ENCODE measurements at regions not wholly inside any gene's neighbourhood (a gene's known extent, or its start where the extent isn't known, plus 50 kb on each side); places are given as distances from the start of the nearest gene placed in this dataset.

DNA sequence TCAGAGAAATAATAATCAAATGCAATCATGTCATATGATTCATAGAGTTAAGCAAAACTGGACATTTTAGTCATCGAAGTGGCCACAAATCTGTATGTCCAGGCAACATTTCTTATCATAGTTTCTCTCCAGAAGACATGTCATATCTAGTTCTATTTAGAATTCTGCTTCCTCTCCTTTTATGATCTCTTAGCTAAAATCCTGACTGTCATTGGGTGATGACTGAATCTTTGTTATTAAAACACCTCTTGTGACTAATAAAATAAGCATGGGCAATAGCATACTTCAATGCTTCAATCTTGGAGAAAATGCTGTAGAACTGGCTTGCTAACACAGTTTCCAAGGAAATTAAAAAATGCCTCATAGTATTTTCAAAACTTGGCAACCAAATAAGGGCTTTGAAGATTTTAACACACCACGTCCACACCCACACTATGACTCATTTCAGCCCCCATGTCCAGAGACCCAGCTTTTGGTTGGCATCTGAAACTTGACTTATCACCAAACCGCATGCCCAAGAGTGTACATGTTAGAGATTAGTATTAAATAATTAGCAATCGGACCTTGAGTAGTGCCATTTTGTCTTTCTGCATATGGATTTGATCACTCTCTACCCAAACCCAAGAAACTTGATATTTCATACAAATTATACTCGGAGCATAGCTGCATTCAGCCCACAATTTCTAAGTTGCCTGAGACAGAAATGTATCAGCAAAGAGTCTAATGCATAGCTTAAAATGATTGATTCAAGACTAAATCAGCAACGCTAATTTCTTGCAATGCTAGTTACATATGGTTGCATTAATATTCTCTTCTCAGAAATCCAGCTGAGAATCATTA, 106.5 kb upstream of the ETAA1 start:
- no peaks in the 10 kb centered on the region for H3K9me3 ChIP-seq (ENCODE audit: control insufficient read depth, insufficient read depth, low read length)
- no peaks in the 10 kb centered on the region for H3K4me1 ChIP-seq (ENCODE audit: control insufficient read depth, insufficient read depth, low read length)
- H3K27me3 ChIP-seq (ENCODE audit: control insufficient read depth, insufficient read depth, low read length), result no peaks in the 10 kb centered on the region
- H3K36me3 ChIP-seq (ENCODE audit: control insufficient read depth, insufficient read depth, low read length), result no peaks in the 10 kb centered on the region
- no peak overlapping the region for H3K4me3 ChIP-seq (ENCODE audit: low read length)
- no peak overlapping the region for H3K27ac ChIP-seq (ENCODE audit: low read length)
- whole genome bisulfite sequencing (ENCODE audit: insufficient coverage, insufficient read length), result no CpG with 5 or more reads among the region's 6 CpGs
- DNase-seq (ENCODE audit: low read depth, low spot score), result no peak

DNA sequence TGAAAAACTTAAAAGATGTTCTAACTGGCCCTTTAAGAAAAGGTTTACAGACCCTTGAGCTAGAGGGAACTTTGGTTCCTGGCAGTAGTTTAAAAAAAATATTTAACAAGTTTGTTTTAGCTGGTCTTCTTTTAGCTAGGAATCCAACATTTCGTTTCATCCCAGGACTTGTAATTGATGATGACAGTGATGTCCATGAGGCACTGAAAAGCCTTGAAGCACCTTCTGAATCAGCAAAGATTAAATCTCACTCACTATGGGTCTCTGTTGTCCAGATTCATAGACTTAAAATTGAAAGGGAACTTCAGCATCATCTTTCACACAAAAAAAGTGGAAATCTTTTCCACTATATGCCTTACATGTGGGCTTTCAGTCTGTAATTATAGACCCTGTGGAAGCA, 102.9 kb upstream of the ETAA1 start:
- DNase-seq (ENCODE audit: low read depth, low spot score), result no peak
- H3K27ac ChIP-seq (ENCODE audit: low read length), result no peak overlapping the region
- no peak overlapping the region for H3K4me3 ChIP-seq (ENCODE audit: low read length)
- WGBS (ENCODE audit: insufficient coverage, insufficient read length), result no CpG with 5 or more reads among the region's 1 CpG
- H3K4me1 ChIP-seq (ENCODE audit: control insufficient read depth, insufficient read depth, low read length), result no peaks in the 10 kb centered on the region
- H3K9me3 ChIP-seq (ENCODE audit: control insufficient read depth, insufficient read depth, low read length), result no peaks in the 10 kb centered on the region
- no peaks in the 10 kb centered on the region for H3K27me3 ChIP-seq (ENCODE audit: control insufficient read depth, insufficient read depth, low read length)
- no peaks in the 10 kb centered on the region for H3K36me3 ChIP-seq (ENCODE audit: control insufficient read depth, insufficient read depth, low read length)

DNA sequence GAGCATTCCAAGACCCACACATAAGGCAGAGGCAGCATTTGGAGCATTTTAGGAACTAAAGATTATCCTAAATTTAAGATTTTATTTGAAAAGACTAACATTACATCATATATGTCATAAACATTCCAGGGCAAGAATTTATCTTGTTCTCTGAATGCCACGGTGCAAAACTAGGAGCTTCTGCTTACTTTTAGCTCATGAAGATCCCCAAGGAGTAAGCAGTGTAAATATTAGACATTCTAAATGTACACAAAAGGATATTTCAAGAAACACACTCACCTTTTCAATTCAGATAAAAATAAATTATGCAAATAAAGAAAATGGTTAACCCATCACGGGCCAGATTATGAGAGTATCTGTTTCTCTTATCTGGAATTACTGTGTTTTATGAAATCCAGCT, 101.7 kb upstream of the ETAA1 start:
- WGBS (ENCODE audit: insufficient coverage, insufficient read length), result no CpG with 5 or more reads among the region's 2 CpGs
- no peak overlapping the region for H3K27ac ChIP-seq (ENCODE audit: low read length)
- no peaks in the 10 kb centered on the region for H3K9me3 ChIP-seq (ENCODE audit: control insufficient read depth, insufficient read depth, low read length)
- no peak overlapping the region for H3K4me3 ChIP-seq (ENCODE audit: low read length)
- no peaks in the 10 kb centered on the region for H3K36me3 ChIP-seq (ENCODE audit: control insufficient read depth, insufficient read depth, low read length)
- no peaks in the 10 kb centered on the region for H3K27me3 ChIP-seq (ENCODE audit: control insufficient read depth, insufficient read depth, low read length)
- H3K4me1 ChIP-seq (ENCODE audit: control insufficient read depth, insufficient read depth, low read length), result no peaks in the 10 kb centered on the region
- DNase-seq (ENCODE audit: low read depth, low spot score), result no peak

DNA sequence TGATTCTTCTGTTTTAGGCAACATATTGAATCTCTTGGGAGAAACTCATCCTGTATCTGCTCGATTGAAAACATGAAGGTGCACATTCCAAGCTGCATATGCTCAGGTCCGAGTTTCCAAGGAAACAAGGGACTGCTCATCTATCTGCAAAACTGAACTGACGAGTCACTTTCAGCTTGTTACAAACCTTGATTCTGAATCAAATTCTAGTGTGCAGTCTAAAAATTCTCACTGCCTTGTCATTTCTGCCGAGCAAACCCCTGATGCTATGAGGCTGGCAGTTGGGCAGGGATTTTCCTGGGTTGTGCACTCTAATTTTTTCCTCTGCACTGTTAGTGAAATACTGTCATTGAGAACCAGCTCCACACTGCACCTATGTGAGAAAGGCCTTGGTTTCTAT, 101.3 kb upstream of the ETAA1 start:
- no peaks in the 10 kb centered on the region for H3K9me3 ChIP-seq (ENCODE audit: control insufficient read depth, insufficient read depth, low read length)
- H3K36me3 ChIP-seq (ENCODE audit: control insufficient read depth, insufficient read depth, low read length), result no peaks in the 10 kb centered on the region
- no peaks in the 10 kb centered on the region for H3K27me3 ChIP-seq (ENCODE audit: control insufficient read depth, insufficient read depth, low read length)
- DNase-seq (ENCODE audit: low read depth, low spot score), result no peak
- no CpG with 5 or more reads among the region's 4 CpGs for WGBS (ENCODE audit: insufficient coverage, insufficient read length)
- H3K27ac ChIP-seq (ENCODE audit: low read length), result no peak overlapping the region
- H3K4me3 ChIP-seq (ENCODE audit: low read length), result no peak overlapping the region
- H3K4me1 ChIP-seq (ENCODE audit: control insufficient read depth, insufficient read depth, low read length), result no peaks in the 10 kb centered on the region

DNA sequence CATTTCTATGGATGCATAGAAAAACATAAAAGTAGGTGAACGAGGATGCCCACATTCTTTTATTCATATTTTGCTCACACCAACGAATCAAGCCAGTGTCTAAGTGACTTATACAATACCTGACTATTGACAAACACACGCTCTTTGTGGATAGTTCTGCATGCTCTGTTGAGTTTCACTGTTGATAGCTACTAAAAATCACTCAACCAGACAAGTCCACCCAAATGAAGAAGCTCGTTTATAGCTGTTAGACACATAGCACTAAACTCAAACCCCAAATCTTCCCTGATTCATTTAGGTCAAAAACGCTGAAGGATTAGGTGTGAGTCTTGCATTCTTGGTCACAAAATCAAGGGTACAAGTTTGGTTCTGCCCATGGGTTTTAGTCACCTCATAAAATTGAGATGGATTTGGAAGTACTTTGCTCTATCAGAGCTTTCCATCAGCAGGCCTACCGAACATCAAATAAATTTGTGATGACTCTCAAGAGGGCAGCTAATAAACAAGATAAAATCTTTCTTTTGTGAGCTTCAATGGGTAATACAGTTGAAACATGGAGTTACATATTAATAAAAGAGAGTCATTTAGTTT, 92.7 kb upstream of the ETAA1 start:
- H3K27me3 ChIP-seq (ENCODE audit: control insufficient read depth, insufficient read depth, low read length), result no peaks in the 10 kb centered on the region
- H3K27ac ChIP-seq (ENCODE audit: low read length), result no peak overlapping the region
- WGBS (ENCODE audit: insufficient coverage, insufficient read length), result no CpG with 5 or more reads among the region's 6 CpGs
- H3K4me3 ChIP-seq (ENCODE audit: low read length), result no peak overlapping the region
- H3K36me3 ChIP-seq (ENCODE audit: control insufficient read depth, insufficient read depth, low read length), result no peaks in the 10 kb centered on the region
- H3K9me3 ChIP-seq (ENCODE audit: control insufficient read depth, insufficient read depth, low read length), result no peaks in the 10 kb centered on the region
- no peak for DNase-seq (ENCODE audit: low read depth, low spot score)
- H3K4me1 ChIP-seq (ENCODE audit: control insufficient read depth, insufficient read depth, low read length), result no peaks in the 10 kb centered on the region

DNA sequence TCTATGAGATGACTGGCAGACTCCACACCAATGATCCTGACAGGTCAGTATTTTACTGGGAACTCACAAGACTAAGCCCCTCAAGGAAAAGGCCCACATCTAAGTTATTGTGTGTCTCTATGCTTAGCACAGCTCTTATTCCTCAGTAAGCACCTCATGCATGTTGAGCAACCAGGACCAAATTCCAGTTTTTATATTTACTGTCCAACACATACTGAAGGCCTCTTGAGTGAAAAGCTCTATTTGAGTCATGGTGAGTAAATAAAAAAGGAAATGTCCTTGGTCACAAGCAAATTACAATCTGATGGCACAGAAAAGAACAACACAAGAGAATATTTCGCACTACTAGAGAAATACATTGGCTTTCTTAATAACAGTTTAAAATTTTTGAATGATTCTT, 87.9 kb upstream of the ETAA1 start:
- Histone ChIP-seq H3K27me3 (ENCODE audit: control insufficient read depth, insufficient read depth, low read length) (no peaks in the 10 kb centered on the region), H3K9me3 (ENCODE audit: control insufficient read depth, insufficient read depth, low read length) (no peaks in the 10 kb centered on the region), H3K36me3 (ENCODE audit: control insufficient read depth, insufficient read depth, low read length) (no peaks in the 10 kb centered on the region), H3K27ac (ENCODE audit: low read length) (no peak overlapping the region), H3K4me1 (ENCODE audit: control insufficient read depth, insufficient read depth, low read length) (no peaks in the 10 kb centered on the region), H3K4me3 (ENCODE audit: low read length) (no peak overlapping the region)
- WGBS (ENCODE audit: insufficient coverage, insufficient read length), result no CpG with 5 or more reads among the region's 1 CpG
- DNase-seq (ENCODE audit: low read depth, low spot score), result no peak

DNA sequence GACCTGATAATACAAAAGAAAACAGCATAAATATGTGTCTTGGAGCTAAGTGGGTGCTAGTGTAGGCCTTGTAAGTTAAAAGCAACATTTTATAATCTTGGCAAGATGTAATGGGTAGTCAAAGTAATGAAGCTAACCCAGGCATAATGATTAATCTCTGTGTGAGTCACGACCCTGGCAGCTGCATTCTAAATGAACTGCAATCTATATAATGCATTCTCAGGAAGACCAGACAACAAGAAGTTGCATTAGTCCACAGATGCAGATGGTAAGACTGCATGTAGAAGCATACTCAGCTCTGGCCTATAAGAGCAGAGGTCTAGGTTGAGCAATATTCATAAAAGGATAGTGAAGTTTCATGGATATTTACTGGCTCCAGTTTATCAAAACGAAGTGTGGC, 85.6 kb upstream of the ETAA1 start:
- no peaks in the 10 kb centered on the region for H3K4me1 ChIP-seq (ENCODE audit: control insufficient read depth, insufficient read depth, low read length)
- H3K9me3 ChIP-seq (ENCODE audit: control insufficient read depth, insufficient read depth, low read length), result no peaks in the 10 kb centered on the region
- no peak for DNase-seq (ENCODE audit: low read depth, low spot score)
- H3K27ac ChIP-seq (ENCODE audit: low read length), result no peak overlapping the region
- WGBS (ENCODE audit: insufficient coverage, insufficient read length), result no CpG with 5 or more reads among the region's 2 CpGs
- no peaks in the 10 kb centered on the region for H3K36me3 ChIP-seq (ENCODE audit: control insufficient read depth, insufficient read depth, low read length)
- no peak overlapping the region for H3K4me3 ChIP-seq (ENCODE audit: low read length)
- no peaks in the 10 kb centered on the region for H3K27me3 ChIP-seq (ENCODE audit: control insufficient read depth, insufficient read depth, low read length)

DNA sequence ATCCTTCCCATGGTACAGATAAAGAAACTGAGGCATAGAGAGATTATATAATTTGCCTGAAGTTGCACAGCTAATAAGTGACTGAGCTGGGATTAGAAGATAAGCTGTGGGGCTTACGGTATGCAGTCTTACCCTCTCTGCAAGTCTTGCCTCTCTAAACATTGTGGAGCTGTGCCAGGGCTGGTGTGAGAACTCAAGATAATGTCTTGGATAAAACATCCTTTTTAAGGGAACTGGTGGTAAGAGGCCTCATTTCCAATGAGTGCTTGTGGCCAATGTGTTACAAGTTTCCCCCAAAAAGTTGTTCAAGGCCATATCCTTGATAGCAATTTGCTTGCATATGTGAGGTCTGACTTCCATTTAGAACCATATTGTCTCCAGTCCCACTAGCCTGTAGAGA, 84.3 kb upstream of the ETAA1 start:
- no peak for DNase-seq (ENCODE audit: low read depth, low spot score)
- WGBS (ENCODE audit: insufficient coverage, insufficient read length), result no CpG with 5 or more reads among the region's 1 CpG
- Histone ChIP-seq H3K36me3 (ENCODE audit: control insufficient read depth, insufficient read depth, low read length) (no peaks in the 10 kb centered on the region), H3K4me3 (ENCODE audit: low read length) (no peak overlapping the region), H3K27me3 (ENCODE audit: control insufficient read depth, insufficient read depth, low read length) (no peaks in the 10 kb centered on the region), H3K27ac (ENCODE audit: low read length) (no peak overlapping the region), H3K9me3 (ENCODE audit: control insufficient read depth, insufficient read depth, low read length) (no peaks in the 10 kb centered on the region), H3K4me1 (ENCODE audit: control insufficient read depth, insufficient read depth, low read length) (0 out of 2 replicates have a peak, but pooled peaks cover under 1% of the 10 kb centered on the region)

DNA sequence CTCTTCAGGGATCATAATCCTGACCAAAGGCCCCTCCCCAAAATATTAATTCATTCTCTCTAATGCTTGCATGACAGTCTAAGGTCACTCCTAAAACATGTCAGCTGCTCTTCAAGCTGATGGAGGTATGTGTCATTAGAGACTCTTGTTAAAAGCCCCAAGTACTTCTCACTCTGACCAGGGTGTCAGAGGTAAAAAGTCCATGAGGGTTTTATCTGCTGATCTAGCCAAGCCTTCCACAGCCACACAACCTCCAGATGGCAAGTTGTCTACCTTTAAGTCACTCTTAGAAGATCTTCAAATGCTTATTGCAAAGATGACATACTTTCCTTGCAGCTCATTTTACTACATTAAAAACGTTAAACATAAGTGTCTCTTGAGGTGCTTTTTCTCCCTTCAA, 83.6 kb upstream of the ETAA1 start:
- Histone ChIP-seq H3K27me3 (ENCODE audit: control insufficient read depth, insufficient read depth, low read length) (no peaks in the 10 kb centered on the region), H3K36me3 (ENCODE audit: control insufficient read depth, insufficient read depth, low read length) (no peaks in the 10 kb centered on the region), H3K4me3 (ENCODE audit: low read length) (no peak overlapping the region), H3K4me1 (ENCODE audit: control insufficient read depth, insufficient read depth, low read length) (0 out of 2 replicates have a peak, but pooled peaks cover 1% of the 10 kb centered on the region), H3K9me3 (ENCODE audit: control insufficient read depth, insufficient read depth, low read length) (no peaks in the 10 kb centered on the region), H3K27ac (ENCODE audit: low read length) (no peak overlapping the region)
- no peak for DNase-seq (ENCODE audit: low read depth, low spot score)
- WGBS (ENCODE audit: insufficient coverage, insufficient read length), result no CpG with 5 or more reads among the region's 1 CpG

DNA sequence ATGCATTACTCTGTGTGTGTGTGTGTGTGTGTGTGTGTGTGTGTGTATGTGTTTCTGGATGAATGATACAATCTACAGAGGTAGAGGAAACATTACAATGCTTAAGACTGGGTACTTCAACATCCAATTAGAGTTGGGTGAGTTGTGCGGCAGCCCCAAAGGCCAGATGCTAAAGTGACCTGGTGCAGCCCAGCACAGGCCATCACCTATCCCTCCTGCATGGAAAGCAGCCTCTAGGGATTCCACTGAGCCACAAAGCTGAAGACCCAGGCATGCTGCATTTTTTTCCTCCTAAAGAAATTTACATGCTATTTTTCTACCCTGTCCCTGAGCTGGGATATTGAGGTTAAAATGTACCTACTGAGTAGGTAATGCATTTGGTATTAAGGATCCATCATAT, 79.1 kb upstream of the ETAA1 start:
- Histone ChIP-seq H3K4me3 (ENCODE audit: low read length) (no peak overlapping the region), H3K27ac (ENCODE audit: low read length) (no peak overlapping the region), H3K36me3 (ENCODE audit: control insufficient read depth, insufficient read depth, low read length) (no peaks in the 10 kb centered on the region), H3K9me3 (ENCODE audit: control insufficient read depth, insufficient read depth, low read length) (no peaks in the 10 kb centered on the region), H3K4me1 (ENCODE audit: control insufficient read depth, insufficient read depth, low read length) (peaks cover 5% of the 10 kb centered on the region; the same call in 1 of the 2 replicates), H3K27me3 (ENCODE audit: control insufficient read depth, insufficient read depth, low read length) (no peaks in the 10 kb centered on the region)
- WGBS (ENCODE audit: insufficient coverage, insufficient read length), result no CpG with 5 or more reads among the region's 1 CpG
- no peak for DNase-seq (ENCODE audit: low read depth, low spot score)

DNA sequence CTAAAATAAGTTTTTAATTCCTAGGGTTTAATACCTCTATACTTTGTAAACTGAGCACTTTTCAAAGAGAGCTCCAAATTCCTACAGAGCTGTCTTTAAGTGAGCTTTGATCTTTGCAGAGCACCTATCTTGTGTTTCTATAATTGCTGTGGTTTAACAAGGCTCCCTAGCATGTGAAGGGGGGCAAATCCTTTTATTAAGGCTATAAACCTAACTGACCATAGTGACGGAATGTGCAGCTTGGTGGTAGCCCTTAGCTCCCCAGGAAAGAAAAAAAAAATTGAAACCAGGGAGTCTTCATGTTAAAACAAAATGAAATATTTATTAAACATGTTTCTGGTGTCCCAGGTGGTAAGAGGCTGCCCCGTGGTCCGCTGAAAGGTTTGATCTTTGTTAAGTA, 78.6 kb upstream of the ETAA1 start:
- WGBS (ENCODE audit: insufficient coverage, insufficient read length), result no CpG with 5 or more reads among the region's 3 CpGs
- no peaks in the 10 kb centered on the region for H3K9me3 ChIP-seq (ENCODE audit: control insufficient read depth, insufficient read depth, low read length)
- no peak overlapping the region for H3K4me3 ChIP-seq (ENCODE audit: low read length)
- no peak overlapping the region for H3K27ac ChIP-seq (ENCODE audit: low read length)
- peaks cover 5% of the 10 kb centered on the region; the same call in 1 of the 2 replicates for H3K4me1 ChIP-seq (ENCODE audit: control insufficient read depth, insufficient read depth, low read length)
- no peaks in the 10 kb centered on the region for H3K36me3 ChIP-seq (ENCODE audit: control insufficient read depth, insufficient read depth, low read length)
- no peaks in the 10 kb centered on the region for H3K27me3 ChIP-seq (ENCODE audit: control insufficient read depth, insufficient read depth, low read length)
- DNase-seq (ENCODE audit: low read depth, low spot score), result no peak

All from iPS DF 6.9 (cell line).